ENCODE measurements at regions not wholly inside any gene's neighbourhood (a gene's known extent, or its start where the extent isn't known, plus 50 kb on each side); places are given as distances from the start of the nearest gene placed in this dataset.

DNA sequence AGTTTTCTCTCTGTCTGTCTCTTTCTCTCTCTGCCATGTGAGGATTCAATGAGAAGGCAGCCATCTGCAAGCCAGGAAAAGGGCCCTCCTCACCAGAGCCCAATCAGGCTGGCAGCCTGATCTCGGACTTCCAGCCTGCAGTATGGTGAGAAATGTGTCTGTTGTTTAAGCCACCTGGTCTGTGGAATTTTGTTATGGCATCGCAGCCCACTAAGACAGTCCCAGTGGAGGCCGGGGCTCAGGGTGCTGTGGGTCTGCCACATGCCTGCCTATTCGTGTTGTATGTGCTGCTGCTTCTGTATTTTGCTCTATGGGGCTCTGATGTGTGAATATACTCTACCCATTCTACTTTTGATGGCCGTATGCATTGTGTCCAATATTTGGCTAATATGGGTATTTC, 139.0 kb upstream of the HS6ST1 start:
- TF ChIP-seq EZH2 (IDR thresholded peaks at IDR 0.05; ENCODE audit: low read length) = no peak
- TF ChIP-seq, protein P1, sequence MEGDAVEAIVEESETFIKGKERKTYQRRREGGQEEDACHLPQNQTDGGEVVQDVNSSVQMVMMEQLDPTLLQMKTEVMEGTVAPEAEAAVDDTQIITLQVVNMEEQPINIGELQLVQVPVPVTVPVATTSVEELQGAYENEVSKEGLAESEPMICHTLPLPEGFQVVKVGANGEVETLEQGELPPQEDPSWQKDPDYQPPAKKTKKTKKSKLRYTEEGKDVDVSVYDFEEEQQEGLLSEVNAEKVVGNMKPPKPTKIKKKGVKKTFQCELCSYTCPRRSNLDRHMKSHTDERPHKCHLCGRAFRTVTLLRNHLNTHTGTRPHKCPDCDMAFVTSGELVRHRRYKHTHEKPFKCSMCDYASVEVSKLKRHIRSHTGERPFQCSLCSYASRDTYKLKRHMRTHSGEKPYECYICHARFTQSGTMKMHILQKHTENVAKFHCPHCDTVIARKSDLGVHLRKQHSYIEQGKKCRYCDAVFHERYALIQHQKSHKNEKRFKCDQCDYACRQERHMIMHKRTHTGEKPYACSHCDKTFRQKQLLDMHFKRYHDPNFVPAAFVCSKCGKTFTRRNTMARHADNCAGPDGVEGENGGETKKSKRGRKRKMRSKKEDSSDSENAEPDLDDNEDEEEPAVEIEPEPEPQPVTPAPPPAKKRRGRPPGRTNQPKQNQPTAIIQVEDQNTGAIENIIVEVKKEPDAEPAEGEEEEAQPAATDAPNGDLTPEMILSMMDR (optimal IDR thresholded peaks at IDR 0.05 in 1 of 3, IDR thresholded peaks at IDR 0.05 in 1 of 3, conservative IDR thresholded peaks at IDR 0.05 in 1 of 3; ENCODE audit: extremely low read depth in 1 of 3, insufficient read depth in 2 of 3, low read length in 3 of 3) = no peak
- H3K4me2 ChIP-seq (ENCODE audit: control insufficient read depth, extremely low read depth, insufficient read depth, low read depth, low read length) = no peak overlapping the region
- no peaks in the 10 kb centered on the region for H3K9me3 ChIP-seq (ENCODE audit: control insufficient read depth, low read depth, low read length)
- H3K27ac ChIP-seq (ENCODE audit: control insufficient read depth, insufficient read depth, low read length) = no peak overlapping the region
- no peak overlapping the region for H3K9ac ChIP-seq (ENCODE audit: control insufficient read depth, extremely low read depth, insufficient read depth, low read length)
- no peaks in the 10 kb centered on the region for H3K36me3 ChIP-seq (ENCODE audit: control insufficient read depth in 2 of 2, extremely low read depth in 1 of 2, insufficient read depth in 2 of 2, low read length in 2 of 2)
- peaks cover 7% of the 10 kb centered on the region for H3K27me3 ChIP-seq (ENCODE audit: control insufficient read depth, extremely low read depth, insufficient read depth, low read length)
- dilution Hi-C loops (cut with MboI; ENCODE audit: extremely low pct_ligation_motif_present, low sequenced_read_pairs) = no loop called here
- H3K4me1 ChIP-seq (ENCODE audit: control insufficient read depth, extremely low read depth, insufficient read depth, low read length) = no peaks in the 10 kb centered on the region
- H3K4me3 ChIP-seq (ENCODE audit: control insufficient read depth in 2 of 3, extremely low read depth in 1 of 3, insufficient read depth in 2 of 3, low read depth in 1 of 3, low read length in 3 of 3) = no peak overlapping the region
- DNase-seq (ENCODE audit: low read depth, low spot score) (no peak), FAIRE-seq (no peak)
- H2AFZ ChIP-seq (ENCODE audit: control insufficient read depth, low read length) = no peak overlapping the region
- no peaks in the 10 kb centered on the region for H4K20me1 ChIP-seq (ENCODE audit: control insufficient read depth, extremely low read depth, insufficient read depth, low read length)
- no peaks in the 10 kb centered on the region for H3K79me2 ChIP-seq (ENCODE audit: control insufficient read depth, insufficient read depth, low read length)
- no peaks in the 10 kb centered on the region for H3K9me1 ChIP-seq (ENCODE audit: control insufficient read depth, extremely low read depth, insufficient read depth, low read length)

DNA sequence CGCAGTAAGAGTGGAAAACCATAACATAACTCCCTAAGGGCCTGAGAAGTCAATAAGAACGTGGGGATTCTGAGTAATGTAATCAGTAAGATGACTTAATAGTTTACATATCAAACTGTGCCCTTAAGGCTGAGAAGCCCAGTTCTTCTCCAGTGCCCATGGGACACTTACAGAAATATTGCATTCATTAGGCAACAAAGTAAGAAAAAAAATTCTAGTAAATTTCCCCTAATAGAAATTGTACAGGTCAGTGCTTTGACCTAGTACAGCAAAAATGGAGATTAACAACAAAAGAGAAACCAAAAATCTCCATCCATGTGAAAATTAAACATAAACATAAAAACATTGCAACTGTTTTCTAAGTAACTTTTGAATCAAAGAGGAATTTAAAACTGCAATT, 139.8 kb upstream of the HS6ST1 start:
- H3K36me3 ChIP-seq (ENCODE audit: control insufficient read depth in 2 of 2, extremely low read depth in 1 of 2, insufficient read depth in 2 of 2, low read length in 2 of 2) = no peaks in the 10 kb centered on the region
- DNase-seq (ENCODE audit: low read depth, low spot score) (no peak), FAIRE-seq (no peak)
- H4K20me1 ChIP-seq (ENCODE audit: control insufficient read depth, extremely low read depth, insufficient read depth, low read length) = no peaks in the 10 kb centered on the region
- peaks cover 7% of the 10 kb centered on the region for H3K27me3 ChIP-seq (ENCODE audit: control insufficient read depth, extremely low read depth, insufficient read depth, low read length)
- no peaks in the 10 kb centered on the region for H3K9me1 ChIP-seq (ENCODE audit: control insufficient read depth, extremely low read depth, insufficient read depth, low read length)
- H3K4me1 ChIP-seq (ENCODE audit: control insufficient read depth, extremely low read depth, insufficient read depth, low read length) = no peaks in the 10 kb centered on the region
- H3K9me3 ChIP-seq (ENCODE audit: control insufficient read depth, low read depth, low read length) = no peaks in the 10 kb centered on the region
- dilution Hi-C loops (cut with MboI; ENCODE audit: extremely low pct_ligation_motif_present, low sequenced_read_pairs) = no loop called here
- no peak overlapping the region for H3K4me3 ChIP-seq (ENCODE audit: control insufficient read depth in 2 of 3, extremely low read depth in 1 of 3, insufficient read depth in 2 of 3, low read depth in 1 of 3, low read length in 3 of 3)
- H3K79me2 ChIP-seq (ENCODE audit: control insufficient read depth, insufficient read depth, low read length) = no peaks in the 10 kb centered on the region
- no peak overlapping the region for H2AFZ ChIP-seq (ENCODE audit: control insufficient read depth, low read length)
- H3K27ac ChIP-seq (ENCODE audit: control insufficient read depth, insufficient read depth, low read length) = no peak overlapping the region
- TF ChIP-seq EZH2 (IDR thresholded peaks at IDR 0.05; ENCODE audit: low read length) = no peak
- H3K4me2 ChIP-seq (ENCODE audit: control insufficient read depth, extremely low read depth, insufficient read depth, low read depth, low read length) = no peak overlapping the region
- no peak overlapping the region for H3K9ac ChIP-seq (ENCODE audit: control insufficient read depth, extremely low read depth, insufficient read depth, low read length)

DNA sequence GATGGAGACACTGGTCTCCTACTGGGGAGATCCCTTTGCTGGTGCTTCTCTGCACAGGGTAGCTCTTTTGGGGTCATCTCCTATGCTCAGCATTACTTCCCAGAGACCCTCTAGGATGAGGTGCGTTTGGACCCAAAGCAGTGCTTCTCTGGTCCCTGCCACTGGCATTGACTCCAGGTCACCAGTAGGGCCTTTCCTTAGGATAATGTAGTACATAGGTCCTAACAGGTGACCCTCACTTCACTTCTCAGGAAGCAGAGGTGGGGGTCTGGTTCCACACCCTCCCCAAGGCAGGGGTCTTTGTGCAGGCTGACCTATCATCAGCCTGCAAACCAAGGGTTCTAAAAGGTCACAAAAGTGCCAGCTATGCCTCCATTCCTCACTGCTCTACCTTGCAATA, 145.8 kb upstream of the HS6ST1 start:
- Histone ChIP-seq H3K36me3 (ENCODE audit: control insufficient read depth in 2 of 2, extremely low read depth in 1 of 2, insufficient read depth in 2 of 2, low read length in 2 of 2) (no peaks in the 10 kb centered on the region), H3K9me1 (ENCODE audit: control insufficient read depth, extremely low read depth, insufficient read depth, low read length) (no peaks in the 10 kb centered on the region), H3K4me2 (ENCODE audit: control insufficient read depth, extremely low read depth, insufficient read depth, low read depth, low read length) (no peak overlapping the region), H3K9me3 (ENCODE audit: control insufficient read depth, low read depth, low read length) (peaks cover 2% of the 10 kb centered on the region), H3K4me3 (ENCODE audit: control insufficient read depth in 2 of 3, extremely low read depth in 1 of 3, insufficient read depth in 2 of 3, low read depth in 1 of 3, low read length in 3 of 3) (no peak overlapping the region), H3K79me2 (ENCODE audit: control insufficient read depth, insufficient read depth, low read length) (no peaks in the 10 kb centered on the region), H2AFZ (ENCODE audit: control insufficient read depth, low read length) (no peak overlapping the region), H4K20me1 (ENCODE audit: control insufficient read depth, extremely low read depth, insufficient read depth, low read length) (no peaks in the 10 kb centered on the region), H3K27ac (ENCODE audit: control insufficient read depth, insufficient read depth, low read length) (no peak overlapping the region), H3K9ac (ENCODE audit: control insufficient read depth, extremely low read depth, insufficient read depth, low read length) (no peak overlapping the region), H3K27me3 (ENCODE audit: control insufficient read depth, extremely low read depth, insufficient read depth, low read length) (no peaks in the 10 kb centered on the region), H3K4me1 (ENCODE audit: control insufficient read depth, extremely low read depth, insufficient read depth, low read length) (no peaks in the 10 kb centered on the region)
- TF ChIP-seq, protein P1 (optimal IDR thresholded peaks at IDR 0.05 in 1 of 3, IDR thresholded peaks at IDR 0.05 in 1 of 3, conservative IDR thresholded peaks at IDR 0.05 in 1 of 3; ENCODE audit: extremely low read depth in 1 of 3, insufficient read depth in 2 of 3, low read length in 3 of 3) = no peak
- no peak for TF ChIP-seq EZH2 (IDR thresholded peaks at IDR 0.05; ENCODE audit: low read length)
- no peak for DNase-seq (ENCODE audit: low read depth, low spot score)
- no peak for FAIRE-seq
- dilution Hi-C loops (cut with MboI; ENCODE audit: extremely low pct_ligation_motif_present, low sequenced_read_pairs) = no loop called here
